Erythroblast (primary cell): ENCODE measurements at regions not wholly inside any gene's neighbourhood (a gene's known extent, or its start where the extent isn't known, plus 50 kb on each side); places are given as distances from the start of the nearest gene placed in this dataset.

Experiments used
- DNase-seq, 2 experiments: peaks; one replicate each; lab custom pipeline; 2025; lab: John Stamatoyannopoulos, UW
- GATA1 ChIP-seq: IDR thresholded peaks from 2 replicates; pipeline ENCODE4 v1.6.1; 2011; ENCODE audit warnings: low read depth, mild to moderate bottlenecking, control low read depth, low read length, moderate library complexity
- POLR2A ChIP-seq: IDR thresholded peaks from 2 replicates; pipeline ENCODE4 v1.6.1; 2011; ENCODE audit warnings: mild to moderate bottlenecking, low read length

DNA sequence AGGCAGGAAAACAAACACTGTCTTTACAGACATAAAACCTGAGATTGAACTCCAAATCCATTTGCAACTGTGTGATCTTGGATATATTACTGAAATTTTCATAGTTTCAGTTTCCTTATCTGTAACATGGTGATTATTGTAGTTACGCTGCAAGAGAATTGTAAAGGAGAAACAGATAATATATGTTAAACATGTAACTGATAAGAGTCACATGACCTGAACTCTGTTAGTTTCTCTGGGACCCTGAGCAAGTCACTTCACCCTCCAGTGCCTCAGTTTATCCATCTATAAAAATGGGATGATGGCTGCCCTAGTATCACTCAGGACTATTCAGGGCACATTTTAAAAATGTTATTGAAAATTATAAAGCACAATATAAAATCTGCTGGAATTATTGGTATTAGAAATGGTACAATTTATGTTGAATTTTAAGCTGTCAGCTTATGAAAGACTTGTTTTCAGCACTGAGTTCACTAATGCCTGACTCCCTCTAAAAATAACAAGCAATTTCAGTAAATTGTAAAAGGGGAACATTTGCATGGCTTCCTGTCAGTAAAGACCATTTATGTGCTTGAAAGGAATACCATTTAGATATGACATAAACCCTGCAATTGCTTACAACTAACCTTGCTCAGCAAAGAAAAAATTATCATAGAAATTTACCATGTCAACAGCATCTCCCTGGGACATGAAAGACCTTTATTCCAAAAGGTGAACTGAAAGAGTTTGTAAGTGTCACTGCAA lies 393.5 kb downstream of the RAD51AP2 start:
- TF ChIP-seq GATA1 = no peak
- no peak for TF ChIP-seq POLR2A
- DNase-seq = peak in 1 of 2 experiments; percentile 9

DNA sequence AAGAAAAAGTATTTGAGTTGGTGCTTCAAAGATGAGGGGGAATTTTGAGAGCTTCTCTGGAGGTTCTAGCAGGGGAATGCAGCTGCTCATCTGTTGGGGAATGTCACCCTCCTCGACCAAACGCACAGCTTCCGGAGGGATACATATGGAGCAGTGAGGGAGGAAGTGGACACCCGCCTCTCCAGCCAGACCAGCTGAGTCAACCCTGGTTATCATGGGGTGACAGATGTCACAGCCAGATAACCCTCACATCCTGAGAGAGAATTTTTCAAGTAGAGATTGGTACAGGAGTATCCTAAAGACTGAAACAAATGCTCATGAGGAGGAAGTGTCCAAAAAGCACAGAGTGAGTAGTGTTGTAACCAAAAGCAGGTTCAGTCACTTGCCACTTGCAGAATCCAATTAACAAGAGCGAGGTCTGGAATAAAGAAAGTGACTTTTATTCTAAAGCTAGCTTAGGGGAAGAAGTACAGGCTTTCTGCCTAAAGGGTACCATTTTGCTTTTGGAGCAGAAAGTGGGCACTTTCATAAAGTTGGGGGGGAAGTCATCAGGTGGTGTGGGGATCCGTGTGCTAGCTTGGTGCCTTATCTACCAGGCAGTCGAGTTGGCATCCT lies 395.2 kb downstream of the RAD51AP2 start:
- DNase-seq = peak; percentile 50 to 70
- TF ChIP-seq GATA1 (no peak), POLR2A (no peak)

GRCh38 chr2:17115466-17115865 lies 402.8 kb downstream of the RAD51AP2 start:
- TF ChIP-seq GATA1 (no peak), POLR2A (no peak)
- no peak for DNase-seq

DNA sequence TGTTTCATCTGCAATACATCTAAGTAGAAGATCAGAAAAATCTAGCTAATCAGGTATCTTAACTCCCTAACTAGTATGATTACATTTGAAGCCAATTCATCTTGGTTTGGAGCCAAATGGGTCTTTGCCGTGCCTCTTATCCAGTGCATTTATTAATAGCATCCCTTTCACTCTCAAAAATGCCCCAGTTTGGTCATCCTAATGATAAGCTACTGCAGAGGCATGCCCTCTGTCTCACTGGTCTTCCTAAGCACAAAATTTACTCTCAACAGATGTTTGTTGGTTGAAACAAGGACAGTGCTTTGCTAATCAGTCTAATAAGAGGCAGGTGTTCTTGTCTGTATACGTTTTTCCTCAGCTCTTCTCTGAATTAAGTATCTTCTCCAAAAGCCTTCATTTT lies 403.2 kb downstream of the RAD51AP2 start:
- no peak for TF ChIP-seq POLR2A
- TF ChIP-seq GATA1 = no peak
- no peak for DNase-seq

DNA sequence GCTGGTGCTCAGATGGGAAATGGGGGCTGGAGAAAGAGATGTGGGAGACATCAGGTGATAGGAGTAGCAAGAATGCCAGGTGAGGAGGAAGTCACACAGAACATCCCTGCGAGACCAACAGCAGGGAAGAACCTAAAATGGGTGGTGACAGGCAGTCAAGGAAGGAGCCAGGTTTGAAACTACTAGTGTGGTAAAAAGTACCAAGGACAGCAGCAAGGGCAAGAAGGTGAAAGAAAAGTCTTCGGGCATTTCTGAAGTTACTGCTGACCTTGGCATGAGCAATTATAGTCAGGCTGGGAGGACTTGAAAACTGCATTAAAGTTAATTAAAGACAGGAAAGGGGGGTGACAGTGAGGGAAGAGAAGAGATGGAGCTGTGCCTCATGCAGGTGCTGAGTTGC lies 410.4 kb downstream of the RAD51AP2 start:
- TF ChIP-seq GATA1 (no peak), POLR2A (no peak)
- DNase-seq = no peak

DNA sequence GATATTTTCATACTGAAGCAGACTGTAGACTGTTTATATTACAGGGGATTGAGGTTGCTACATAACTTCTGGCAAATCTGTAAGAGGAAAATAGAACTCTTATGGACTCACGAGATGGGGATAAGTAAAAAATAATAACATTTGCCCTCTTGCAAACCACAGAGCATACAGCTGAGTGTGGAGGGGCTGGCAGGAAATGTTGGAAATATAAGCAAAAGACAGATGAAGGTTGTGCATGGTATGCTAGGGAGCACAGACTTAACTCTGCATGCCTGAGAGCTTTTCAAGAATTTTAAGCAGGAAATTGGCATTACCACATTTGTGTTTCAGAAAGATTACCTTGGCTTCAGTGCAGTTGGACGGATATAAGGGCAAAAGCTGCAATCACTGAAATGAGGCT lies 411.1 kb downstream of the RAD51AP2 start:
- no peak for DNase-seq
- TF ChIP-seq POLR2A (no peak), GATA1 (no peak)

DNA sequence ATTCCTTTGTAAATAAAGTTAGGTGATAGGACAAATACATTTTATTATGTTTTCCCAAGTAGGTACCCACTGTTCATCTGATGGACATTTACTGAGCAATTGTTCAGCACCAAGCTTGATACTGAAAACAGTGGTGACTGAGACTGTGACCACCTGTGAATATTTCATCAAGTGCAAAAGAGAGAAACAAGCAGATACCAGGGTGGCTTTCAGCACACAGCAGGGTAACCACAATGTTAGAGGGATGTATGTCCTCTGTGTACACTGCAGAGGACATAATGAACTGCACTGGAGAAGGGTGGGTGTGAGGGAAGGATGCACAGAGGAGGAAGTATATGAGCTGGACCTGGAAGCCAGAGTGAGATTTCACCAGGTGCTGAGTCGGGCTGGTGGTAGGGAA lies 411.8 kb downstream of the RAD51AP2 start:
- DNase-seq = no peak
- TF ChIP-seq POLR2A = no peak

GRCh38 chr2:17104454-17104853 lies 413.8 kb downstream of the RAD51AP2 start:
- no peak for TF ChIP-seq GATA1
- no peak for TF ChIP-seq POLR2A
- DNase-seq = no peak

- no peak for DNase-seq
- TF ChIP-seq POLR2A (no peak), GATA1 (no peak)
Measured at GRCh38 chr2:17101596-17101995, 416.6 kb downstream of the RAD51AP2 start.

DNA sequence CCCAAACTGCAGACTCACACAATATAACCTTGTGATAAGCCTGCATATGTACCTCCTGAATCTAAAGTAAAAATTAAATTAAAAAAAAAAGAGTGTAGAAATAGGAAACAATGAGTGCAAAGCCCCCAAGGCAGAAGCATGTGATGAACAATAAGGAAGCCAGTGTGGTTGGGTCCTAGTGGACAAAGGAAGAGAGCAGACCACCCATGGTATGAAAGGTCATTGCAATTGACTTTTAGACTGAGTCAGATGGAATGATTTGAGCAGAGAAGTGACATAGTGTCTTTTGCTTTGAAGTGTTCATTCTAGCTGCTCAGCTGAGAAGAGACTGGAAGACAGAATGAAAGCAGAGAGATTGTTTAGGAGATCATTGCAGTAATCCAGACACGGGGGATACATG lies 417.1 kb downstream of the RAD51AP2 start:
- TF ChIP-seq GATA1 = no peak
- TF ChIP-seq POLR2A = no peak
- DNase-seq = no peak

- TF ChIP-seq GATA1 = no peak
- no peak for TF ChIP-seq POLR2A
- DNase-seq = no peak
Measured at GRCh38 chr2:17095340-17095739, 422.9 kb downstream of the RAD51AP2 start.

DNA sequence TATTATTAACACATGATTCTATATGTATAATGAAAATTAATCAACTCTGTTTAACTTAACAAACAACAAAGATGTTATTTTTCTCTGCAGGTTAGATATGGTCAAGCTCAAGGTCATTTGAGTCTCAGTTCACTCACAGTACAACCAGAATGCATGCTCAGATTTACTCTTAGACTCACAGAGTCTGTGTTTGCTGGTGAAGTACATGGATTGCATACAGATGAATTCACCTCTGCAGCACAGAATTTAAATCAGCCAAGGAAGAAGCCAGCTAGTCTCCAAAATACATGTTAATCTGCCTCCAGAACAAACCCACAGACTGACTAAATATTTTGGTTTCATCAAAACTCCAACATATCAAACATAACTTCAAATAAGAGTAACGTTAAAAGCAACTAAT lies 424.5 kb downstream of the RAD51AP2 start:
- DNase-seq = no peak
- TF ChIP-seq GATA1 (no peak), POLR2A (no peak)

- no peak for DNase-seq
- TF ChIP-seq GATA1 (no peak), POLR2A (no peak)
Measured at GRCh38 chr2:17086990-17087389, 421.4 kb upstream of the CYRIA start.

DNA sequence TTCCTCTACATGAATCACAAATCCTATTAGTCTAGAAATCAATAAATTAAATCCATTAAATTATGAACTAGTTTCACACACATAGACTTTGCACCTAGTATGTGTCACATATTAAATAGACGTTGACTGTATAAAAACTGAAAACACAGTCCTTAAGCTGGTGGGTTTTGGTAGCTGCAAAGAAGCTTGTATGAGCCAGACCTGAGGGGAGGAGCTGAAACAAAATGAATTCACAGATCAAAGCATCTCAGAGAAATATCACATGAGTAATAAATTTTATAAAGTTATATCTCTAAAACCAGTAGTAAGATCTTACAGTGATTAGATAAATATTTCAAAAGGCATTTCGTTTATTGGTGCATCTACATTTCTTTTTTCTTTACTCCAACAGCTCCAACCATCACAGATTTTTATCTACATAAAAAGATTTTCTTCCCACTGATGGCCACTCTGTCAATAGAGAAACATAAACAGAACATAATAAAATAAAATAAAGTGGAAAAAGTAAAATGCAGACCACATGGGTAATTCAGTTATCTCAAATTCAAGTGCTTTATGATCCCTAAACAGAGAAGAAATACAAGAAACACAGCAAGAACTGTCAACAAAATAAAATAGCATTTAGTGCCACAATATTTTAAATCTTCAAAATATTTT lies 420.0 kb upstream of the CYRIA start:
- DNase-seq = no peak
- TF ChIP-seq GATA1 (no peak), POLR2A (no peak)
